DND-41 (cell line): ENCODE measurements at regions not wholly inside any gene's neighbourhood (a gene's known extent, or its start where the extent isn't known, plus 50 kb on each side); places are given as distances from the start of the nearest gene placed in this dataset.

Experiments
- CTCF ChIP-seq: IDR thresholded peaks from 2 replicates; pipeline ENCODE4 v1.5.1; 2012; ENCODE audit warnings: borderline replicate concordance, low read length, moderate library complexity, mild to moderate bottlenecking; ENCODE audit not compliant: poor library complexity, severe bottlenecking; ENCODE audit errors: extremely low read depth
- EZH2 ChIP-seq: IDR thresholded peaks from 3 replicates; pipeline ENCODE4 v1.6.1; 2012; ENCODE audit warnings: borderline replicate concordance, low read depth, mild to moderate bottlenecking, moderate library complexity, low read length, inconsistent platforms; ENCODE audit not compliant: severe bottlenecking

GRCh38 chr2:54042897-54043620 lies 72.3 kb upstream of the PSME4 start:
- TF ChIP-seq CTCF (no peak), EZH2 (no peak)
